HS-27A (cell line): ENCODE measurements at regions not wholly inside any gene's neighbourhood (a gene's known extent, or its start where the extent isn't known, plus 50 kb on each side); places are given as distances from the start of the nearest gene placed in this dataset.
"Not testable (repeated sequence)": the region's sequence is repeated elsewhere in the genome, so short reads cannot be mapped to it uniquely, and the experiment has no call there.

Source experiments
- DNase-seq: peaks from one replicate; pipeline ENCODE4 v3.0.0-alpha.2; 2012; ENCODE audit warnings: low read depth, missing footprints

DNA sequence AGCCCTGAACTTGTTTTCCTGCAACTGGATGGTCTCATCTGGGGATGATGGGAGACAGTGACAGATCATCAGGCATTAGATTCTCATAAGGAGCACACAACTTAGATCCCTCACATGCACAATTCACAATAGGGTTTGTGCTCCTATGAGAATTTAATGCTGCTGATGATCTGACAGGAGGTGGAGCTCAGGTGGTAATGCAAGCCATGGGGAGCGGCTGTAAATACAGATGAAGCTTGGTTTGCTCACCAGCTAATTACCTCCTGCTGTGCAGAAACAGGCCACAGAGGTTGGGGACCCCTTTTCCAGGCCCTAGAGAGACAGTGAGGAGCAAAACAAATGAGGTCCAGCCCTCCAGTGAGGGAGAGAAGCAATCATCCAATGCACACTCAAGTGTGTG, 168.6 kb downstream of the RGS9 start:
- no peak for DNase-seq

DNA sequence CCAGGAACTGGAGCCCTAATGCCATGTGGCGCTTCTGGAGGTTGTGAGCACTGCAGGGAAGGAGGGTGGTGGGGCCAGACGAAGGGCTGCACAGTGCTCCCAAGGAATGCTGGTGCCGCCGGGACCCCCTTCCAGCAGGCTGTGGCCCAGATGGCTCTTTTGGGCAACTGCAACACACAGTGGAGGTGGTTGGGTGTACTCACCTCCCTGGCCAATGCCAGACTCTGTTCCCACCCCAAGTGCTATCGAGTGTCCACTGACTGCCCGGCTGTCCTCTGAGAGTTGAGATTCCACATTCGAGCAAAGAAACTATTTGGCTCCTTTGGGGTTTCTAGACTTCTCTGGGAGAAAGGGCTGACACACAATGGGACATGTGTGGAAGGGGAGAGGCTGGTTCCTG, 167.9 kb downstream of the RGS9 start:
- no peak for DNase-seq

DNA sequence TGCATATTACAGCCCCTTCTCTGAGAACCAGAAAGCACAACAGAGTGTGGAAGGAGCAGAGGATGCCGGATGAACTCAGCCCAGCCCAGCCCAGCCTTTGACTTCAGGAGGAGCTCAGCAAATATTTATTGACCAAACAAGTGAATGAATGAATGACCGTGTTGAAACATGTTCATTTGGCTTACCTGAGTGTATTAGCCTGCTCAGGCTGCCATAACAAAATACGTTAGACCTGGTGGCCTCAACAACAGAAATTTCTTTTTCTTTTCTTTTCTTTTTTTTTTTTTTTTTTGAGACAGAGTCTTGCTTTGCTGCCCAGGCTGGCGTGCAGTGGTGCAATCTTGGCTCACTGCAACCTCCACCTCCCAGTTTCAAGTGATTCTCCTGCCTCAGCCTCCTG, 164.7 kb downstream of the RGS9 start:
- not testable (repeated sequence) for DNase-seq

DNA sequence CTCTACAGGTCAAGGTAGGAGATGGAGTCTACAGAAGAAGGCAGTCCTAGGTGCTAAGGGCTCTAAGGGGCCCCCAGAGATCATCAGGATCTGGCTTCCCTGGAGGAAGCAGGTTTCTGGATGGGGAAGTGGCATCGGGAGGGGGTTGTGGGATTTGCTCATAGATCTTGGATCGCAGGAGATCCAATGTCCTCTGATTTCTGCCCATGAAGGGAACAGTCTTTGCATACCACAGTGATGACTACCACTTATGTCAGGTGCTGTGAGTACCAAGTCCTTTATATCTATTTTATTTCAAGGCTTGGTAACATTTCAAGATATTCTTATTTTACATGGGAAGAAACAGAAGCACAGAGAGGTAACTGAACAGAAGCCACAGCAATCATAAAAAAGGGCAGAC, 164.0 kb downstream of the RGS9 start:
- DNase-seq = no peak

DNA sequence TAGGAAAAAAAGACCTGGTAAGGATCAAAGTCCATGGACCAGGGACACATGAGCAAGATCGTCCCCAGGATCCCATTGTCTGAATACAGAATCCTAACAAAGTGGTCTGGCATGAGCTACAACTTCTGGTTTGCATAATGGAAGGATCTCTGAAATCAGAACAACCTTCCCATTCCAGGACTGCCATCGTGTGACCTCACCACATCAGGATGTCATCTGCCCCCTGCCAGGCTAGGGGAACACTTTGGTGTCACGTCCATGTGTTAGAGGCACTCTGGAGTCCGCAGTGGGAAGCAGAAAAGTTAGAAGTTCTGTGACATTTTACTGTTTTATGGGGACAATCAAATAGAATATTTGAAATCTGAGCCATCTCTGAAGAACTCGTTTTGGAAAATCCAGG, 160.7 kb downstream of the RGS9 start:
- no peak for DNase-seq

DNA sequence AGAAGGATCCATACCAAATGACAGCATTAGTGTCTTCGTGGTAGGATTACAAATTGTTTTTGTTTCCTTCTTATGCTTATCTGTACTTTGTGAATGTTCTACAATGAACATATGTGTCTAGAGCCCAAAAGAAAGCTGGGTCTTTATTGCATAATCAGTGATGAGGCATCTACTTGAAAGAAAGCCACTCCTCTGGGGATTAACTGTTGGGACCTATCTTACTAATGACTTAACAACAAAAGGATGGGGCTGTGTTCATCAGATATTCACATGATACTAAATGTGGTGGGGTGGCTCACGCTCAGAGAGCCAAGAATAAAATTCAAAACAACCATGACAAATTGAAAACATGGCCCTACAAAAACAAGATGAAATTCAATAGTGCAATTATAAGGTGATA, 160.2 kb downstream of the RGS9 start:
- DNase-seq = no peak

DNA sequence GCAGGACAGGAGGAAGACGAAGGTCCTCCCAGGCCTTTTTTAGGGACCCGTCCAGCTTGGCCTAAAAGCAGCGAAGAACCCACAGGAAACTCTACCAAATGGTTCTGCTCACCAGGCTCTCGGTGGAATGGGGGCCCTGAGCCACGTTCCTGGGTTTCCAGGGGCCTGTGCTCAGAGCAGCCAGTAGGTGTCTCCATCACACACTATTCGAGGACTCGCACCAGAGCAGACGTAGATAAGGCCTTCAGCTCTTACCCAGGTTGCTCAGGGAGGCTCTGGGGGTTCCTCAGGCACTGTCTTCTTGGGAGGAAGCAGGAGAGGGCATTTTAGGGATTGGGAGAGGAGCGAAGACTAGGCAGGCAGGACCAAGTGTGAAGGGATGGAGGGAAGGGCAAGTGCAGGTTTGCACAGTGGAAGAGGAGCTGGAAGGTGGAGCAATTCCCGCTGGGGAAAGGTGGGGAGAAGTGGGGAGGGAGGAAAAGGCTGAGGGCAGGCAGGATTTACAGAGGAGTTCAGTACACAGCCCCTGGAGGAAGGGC, 157.1 kb downstream of the RGS9 start:
- no peak for DNase-seq

DNA sequence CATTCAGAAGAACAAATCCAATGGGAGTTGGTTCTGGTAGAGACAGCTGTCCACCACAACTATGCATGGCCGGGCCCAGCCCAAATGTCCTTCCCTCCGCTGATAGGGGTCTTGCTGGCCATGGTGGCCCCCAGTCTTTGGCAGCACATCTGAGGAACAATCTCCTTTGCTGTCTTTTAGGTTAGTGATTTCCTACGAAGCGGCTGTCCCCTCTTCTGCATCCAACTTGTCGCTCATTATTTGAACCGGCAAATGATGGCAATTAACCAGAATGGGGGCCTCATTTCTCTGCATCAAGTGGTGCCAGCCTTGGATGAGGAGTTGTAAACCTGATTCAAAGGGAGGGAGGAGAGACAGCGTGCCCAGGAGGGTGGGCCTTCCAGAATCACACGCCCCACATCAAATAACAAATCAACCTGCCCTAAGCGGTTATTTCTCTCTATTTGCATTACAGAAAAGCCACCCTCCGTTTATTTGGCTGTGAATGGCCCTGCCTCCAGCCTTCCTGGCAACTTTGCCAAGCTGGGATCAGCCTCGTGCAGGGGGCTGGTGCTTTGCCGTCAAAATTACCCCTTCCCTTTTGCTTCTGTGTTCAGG, 156.5 kb downstream of the RGS9 start:
- no peak for DNase-seq

DNA sequence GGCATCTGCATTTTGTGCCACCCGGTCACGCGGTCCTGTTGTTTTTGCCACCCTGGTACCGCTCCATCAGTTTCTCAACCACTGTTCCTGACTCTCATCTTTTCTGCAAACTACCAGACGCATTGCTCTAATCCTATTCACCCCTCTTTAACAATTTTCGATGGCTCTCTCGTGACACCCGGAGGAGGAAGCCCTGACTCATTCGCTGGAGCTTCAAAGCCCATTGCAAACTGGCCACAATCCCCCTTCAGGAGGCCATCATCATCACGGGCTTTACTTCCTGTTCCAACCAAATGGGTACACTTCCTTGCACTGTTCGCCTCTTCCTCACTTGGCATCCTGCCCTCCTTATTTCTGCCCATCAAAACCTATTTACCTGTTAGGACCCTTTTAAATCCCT, 155.3 kb downstream of the RGS9 start:
- DNase-seq = no peak

DNA sequence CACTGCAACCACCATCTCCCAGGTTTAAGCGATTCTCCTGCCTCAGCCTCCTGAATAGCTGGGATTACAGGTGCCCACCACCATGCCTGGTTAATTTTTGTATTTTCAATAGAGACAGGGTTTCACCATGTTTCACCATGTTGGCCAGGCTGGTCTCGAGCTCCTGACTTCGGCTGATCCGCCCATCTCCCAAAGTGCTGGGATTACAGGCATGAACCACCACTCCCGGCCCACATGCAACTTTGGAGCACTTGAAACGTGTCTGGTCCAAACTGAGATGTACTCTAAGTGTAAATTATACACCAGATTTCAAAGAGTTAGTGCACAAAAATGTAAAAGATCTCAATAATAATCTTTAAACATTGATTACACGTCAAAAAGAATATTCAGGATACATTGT, 154.1 kb downstream of the RGS9 start:
- not testable (repeated sequence) for DNase-seq

DNA sequence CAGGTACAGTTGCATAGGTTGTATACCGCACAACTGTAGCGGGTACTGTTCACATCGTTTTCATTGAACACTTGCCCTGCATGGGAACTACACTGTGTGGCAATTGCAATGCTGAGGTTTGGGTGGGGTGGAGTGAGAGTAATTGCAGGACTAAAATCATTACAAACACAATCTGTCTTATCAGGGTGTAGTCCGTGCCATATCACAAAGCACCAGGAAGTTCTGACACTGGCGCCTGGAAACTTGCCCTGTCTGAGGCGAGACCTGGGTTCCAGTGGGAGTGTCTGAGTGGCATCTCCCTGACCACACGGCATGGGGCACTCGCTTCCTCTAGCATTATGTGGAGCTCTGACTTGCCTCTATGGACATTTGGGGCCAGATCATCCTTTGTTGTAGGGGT, 153.4 kb downstream of the RGS9 start:
- DNase-seq = no peak

DNA sequence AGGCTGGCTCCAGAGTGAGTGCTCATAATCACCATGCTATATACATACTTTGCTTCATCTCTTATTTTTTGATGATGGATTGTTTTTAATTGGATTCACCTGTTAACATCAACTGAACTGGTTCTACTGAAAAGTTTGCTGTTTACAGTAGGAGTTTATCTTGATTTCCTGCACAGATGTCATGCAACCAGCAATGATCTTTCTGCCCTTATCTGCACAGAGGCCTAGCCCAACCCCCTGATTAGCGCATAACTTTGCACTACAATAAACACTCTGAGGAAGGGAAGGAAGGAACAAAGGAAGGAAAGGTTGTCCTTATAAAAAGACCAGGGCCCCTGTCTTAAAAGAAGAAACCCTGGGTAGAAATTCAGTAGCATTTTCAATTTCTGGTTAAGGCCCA, 152.9 kb downstream of the RGS9 start:
- no peak for DNase-seq

DNA sequence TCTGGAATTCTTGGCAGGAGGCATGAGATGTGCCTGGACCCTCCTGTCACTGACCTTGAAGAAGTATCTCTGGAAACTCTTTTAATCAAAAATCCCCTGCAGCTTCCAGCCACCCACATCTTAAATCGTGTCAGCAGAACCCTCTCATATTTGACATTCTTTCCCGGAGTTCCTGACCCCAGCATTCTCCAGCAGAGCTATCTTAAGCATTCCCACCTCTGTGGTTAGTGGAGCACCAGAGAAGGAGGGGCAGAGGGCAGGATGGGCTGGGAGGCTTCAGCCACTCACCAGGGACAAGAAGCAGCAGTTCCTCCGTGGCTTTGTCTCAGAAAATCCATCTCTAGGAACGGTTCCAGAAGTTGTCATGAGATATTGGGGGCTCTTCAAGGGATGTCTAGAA, 149.9 kb downstream of the RGS9 start:
- DNase-seq = no peak

DNA sequence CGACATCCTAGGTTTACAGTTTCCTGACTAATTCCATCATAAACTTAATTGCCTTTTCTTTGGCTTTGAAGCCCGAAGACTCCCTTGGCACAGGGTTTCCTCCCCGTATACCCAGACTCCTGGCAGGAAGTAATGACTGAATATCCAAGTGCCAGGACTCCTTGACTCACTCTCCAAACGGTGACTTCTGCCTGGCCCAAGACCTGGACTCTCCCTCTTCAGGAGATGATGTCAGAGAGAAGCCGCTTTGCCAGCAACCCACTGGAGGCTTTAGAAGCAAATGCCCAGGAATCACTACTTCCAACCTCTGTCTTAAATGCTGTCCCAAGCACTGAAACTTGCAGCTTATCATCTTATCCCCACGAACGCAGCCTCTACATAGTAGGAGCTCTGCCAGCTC, 146.5 kb downstream of the RGS9 start:
- DNase-seq = no peak

DNA sequence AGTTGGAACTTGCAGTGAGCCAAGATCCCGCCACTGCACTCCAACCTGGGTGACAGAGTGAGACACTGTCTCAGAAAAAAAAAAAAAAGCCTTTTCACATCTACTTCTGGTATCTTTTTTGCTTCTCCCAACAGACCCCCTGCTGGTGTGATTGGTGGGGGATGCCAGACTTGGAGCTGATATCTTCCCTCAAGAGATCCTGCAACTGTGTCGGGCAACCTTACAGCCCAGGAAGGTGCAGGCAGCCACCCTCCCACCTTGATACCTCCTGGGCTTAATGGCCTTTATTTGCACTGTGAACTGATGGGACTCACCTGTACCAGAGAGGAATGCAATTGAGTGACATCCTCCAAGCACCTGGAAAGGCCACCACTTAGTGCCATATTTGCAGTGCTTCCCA, 142.3 kb downstream of the RGS9 start:
- no peak for DNase-seq

DNA sequence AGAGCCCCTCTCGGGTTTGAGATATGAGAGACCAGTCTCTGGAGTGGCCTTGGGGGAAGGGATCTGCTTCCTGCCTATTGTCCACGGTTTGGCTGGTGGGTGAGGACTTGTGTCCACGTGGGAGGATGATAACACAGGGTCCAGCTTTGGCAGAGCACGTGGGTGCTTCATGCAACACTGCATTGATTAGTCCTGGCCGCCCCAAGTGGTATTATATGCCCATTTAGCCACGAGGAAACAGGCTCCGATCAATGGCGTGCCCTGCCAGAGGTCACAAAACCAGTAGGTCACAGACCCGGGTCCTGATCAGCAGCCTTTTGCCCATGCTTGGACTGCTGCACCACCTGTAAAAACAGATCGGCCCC, 141.6 kb downstream of the RGS9 start:
- DNase-seq = no peak

DNA sequence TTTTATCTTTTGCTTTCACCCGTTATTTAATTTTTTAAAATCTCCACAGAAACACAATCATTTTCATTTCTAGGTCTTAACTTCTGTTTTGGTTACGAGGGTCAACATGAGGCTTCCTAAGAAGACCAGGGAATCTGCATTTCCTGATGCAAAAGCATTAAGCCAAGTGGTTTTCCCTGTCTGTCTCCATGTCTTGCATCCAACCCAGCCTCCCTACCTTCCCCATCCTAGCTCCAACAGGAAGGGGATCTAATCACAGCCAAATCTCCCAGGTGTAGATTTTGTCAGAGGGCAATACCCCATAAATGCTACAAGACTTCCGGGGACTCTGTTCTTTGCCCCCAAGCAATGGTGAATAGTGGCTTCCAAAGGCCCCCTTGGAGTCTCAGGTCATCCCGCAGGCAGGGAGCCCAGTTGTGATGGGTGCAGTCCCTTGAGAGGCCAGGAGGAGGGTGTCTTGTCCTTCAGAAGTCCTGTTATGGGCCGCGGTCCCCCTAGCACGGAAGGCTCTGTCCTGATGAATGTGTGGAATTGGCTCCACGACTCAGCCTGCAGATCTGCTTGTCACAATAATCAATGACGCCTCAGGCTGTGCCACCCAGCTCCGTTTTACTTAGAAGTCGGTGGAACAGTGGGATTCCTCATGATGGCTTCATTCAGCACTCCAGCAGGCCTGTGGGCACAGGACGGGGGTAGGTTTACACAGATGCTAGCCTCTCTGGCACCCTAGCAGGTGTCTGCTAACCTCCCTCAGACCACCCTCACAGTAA, 141.1 kb downstream of the RGS9 start:
- DNase-seq = no peak

DNA sequence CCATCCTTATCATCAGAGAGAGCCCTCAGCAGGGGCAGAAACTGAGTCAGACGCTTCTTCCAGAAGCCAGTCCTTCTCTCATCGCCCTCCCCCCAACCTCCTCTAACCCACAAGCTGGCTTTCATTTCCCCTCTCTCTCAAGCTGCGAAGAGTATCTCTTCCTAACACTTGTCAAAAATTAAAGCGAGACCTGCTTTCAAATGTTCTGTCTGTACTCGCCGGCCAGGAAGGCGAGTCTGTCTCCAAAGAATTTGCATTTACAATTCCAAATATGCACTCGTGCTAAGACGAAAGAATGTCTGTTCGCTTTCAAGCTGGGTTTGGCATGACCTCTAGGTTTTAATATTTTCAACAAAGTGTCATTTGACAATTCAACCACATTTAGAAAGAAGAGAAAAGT, 140.4 kb downstream of the RGS9 start:
- no peak for DNase-seq
